ENCODE measurements at regions not wholly inside any gene's neighbourhood (a gene's known extent, or its start where the extent isn't known, plus 50 kb on each side); places are given as distances from the start of the nearest gene placed in this dataset.
"Not testable (repeated sequence)": the region's sequence is repeated elsewhere in the genome, so short reads cannot be mapped to it uniquely, and the experiment has no call there.

DNA sequence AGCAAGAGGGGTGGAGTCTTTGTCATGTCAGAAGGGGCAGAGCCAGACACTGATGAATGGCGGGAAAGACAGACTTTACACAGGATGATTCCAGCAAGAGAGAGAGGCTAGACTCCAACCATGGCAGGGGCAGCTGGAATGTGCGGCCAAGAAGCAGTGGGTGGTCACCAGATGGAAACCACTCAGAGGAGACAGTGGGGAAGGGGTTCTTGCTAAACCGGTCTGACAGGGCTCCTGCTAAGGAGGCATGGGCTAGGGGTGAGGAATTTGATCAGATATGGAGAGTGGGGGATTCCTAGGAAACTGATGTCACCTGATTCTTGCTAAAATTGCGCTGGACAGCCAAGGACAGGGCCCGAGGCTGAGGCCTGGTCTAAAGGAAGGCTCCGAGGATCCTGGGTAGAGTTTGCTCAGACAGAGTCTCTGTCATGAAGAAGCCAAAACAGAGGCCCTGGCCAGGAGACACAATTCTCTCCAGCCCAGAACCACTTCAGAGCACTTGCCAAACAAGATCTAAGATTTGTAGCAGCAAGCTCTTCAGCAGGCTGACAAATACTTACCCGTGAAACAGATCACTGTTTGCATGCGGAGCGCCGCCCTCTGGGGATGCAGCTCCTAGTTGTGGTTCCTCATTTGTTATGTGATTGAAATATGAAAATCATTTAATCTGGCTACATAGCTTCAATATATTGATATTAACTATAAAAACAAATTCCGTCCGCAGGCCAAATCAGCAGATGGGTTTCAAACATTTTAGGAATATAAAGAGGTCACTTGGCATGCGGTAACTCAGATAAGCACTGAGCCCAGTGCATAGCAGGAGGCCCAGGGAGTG, 377.0 kb downstream of the TCERG1L start:
- DNase-seq (ENCODE audit: low read depth), result no peak

DNA sequence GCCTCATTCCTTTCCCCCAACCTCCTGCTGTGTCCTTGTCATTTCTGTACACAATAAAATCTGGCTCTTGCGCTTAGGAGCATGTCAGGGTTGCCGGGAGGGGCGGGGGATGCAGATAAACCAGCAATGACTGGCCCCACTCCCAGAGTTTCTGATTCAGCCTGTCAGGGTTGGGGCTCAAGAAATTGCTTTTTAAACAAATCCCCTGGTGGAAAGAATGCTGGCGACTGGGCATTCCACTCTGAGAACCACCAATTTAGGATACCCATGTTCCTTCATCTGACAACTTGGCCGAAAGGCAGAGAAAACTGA, 376.4 kb downstream of the TCERG1L start:
- no peak for DNase-seq (ENCODE audit: low read depth)

DNA sequence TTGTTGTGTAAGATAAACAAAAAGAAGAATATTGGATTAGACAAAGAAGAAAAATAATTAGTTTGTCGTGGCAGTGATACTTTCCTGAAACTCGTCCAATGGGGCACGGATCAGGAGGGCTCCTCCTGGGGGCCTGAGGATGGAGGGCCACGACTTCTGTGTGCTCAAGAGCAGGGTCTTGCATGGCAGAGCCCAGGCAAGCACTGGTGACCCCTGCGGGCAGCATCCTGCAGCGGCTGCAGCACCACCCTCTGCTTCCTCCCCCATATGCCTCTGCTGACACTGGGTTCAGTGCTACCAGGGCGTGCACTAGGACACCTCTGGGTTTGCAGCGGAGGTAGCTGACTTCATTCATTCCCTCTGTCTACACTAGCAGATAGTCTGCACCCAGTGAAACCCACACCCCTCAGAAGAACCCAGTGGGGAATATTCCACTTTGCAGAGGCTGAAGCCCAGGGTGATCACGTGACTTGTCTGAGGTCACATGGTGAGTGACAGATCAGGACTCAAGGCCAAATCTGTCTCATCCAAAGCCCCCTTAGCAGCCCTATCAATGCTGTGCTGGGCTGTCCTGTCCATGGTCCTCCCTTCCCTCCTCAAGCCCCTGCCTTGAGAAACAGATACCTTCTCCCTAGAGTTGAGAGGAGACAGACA, 375.5 kb downstream of the TCERG1L start:
- no peak for DNase-seq (ENCODE audit: low read depth)

DNA sequence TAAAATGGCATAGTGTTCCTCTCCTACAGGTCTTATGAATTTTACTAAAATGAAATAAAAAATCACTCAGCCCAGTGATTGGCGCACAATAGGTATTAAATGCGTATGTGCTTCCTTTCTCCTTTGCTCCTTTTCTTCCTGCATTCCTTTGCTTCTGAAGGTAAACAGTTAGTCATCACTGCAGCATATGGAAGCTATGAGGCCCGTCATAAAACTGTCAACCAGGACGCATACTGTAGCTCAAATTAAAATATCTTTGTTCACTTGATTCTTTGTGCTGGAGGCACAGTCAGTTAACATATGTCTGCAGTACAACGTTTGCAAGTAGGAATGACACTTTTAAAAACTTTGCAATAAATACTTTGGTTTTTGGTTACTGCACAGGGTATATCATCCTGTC, 374.7 kb downstream of the TCERG1L start:
- DNase-seq (ENCODE audit: low read depth), result no peak

DNA sequence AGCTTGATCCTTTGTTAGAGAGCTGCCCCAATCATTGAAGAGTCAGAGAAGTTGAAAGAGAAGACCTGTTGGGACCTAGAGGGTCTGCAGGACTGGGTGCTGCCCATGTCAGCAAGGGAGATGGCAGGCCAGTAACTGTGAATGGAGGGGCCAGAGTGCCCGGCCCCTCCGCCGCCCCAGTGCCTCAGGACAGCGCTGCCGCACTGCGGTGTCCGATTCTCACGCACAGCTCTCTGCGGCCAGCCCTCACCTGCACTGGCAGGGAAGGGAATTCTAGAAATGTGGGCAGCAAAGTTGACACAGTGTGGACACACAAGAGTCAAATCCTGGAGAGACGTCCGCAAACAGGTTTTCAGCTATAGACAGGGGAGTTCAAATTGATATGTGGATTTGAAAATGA, 373.5 kb downstream of the TCERG1L start:
- no peak for DNase-seq (ENCODE audit: low read depth)

DNA sequence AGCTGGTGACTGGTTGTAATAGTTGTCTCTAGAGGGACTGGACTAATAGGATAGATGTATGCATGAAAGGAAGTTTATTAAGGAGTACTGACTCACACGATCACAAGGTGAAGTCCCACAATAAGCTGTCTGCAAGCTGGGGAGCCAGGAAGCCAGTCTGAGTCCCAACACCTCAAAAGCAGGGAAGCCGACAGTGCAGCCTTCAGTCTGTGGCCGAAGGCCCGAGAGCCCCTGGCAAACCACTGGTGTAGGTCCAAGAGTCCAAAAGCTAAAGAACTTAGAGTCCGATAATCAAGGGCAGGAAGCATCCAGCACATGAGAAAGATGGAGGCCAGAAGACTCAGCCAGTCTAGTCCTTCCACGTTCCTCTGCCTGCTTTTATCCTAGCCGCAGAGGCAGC, 372.6 kb downstream of the TCERG1L start:
- DNase-seq (ENCODE audit: low read depth), result not testable (repeated sequence)

DNA sequence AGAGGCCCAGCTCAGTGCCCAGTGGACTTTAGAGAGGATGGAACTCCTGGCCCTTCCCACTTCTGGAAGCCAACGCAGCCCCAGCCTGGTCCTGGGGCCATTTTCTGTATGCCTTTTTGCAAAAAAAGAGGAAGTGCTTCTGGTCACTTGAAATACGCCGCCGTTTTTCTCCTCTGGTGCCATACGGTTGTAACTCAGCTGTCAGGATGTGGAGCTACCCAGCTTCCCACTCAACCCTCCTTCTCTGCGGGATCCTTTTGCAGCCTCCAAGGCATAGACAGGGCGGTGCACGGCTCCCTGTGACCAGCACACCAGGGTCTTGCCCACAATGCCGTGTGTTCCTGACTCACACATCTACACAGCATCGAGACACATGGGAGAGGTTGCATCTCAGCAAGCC, 369.6 kb downstream of the TCERG1L start:
- DNase-seq (ENCODE audit: low read depth), result no peak

DNA sequence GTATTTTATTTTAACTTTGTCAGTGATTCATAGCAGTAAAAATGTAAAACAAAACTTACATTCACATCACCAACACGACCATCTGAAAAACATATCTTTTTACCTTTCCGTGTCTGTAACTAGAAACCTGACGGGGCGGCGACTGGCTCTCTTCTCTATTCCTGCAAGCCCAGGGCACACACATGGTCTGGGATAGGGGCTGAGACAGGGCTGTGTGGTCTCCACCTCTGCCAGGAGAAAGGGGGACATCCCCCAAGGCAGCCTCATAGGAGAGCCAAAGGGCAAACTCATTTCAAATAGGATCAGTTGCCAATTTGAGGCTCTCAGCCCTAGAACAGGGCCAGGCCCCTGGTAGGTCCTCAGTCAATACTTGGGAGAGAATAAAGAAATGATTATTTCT, 359.4 kb downstream of the TCERG1L start:
- DNase-seq (ENCODE audit: low read depth), result no peak

DNA sequence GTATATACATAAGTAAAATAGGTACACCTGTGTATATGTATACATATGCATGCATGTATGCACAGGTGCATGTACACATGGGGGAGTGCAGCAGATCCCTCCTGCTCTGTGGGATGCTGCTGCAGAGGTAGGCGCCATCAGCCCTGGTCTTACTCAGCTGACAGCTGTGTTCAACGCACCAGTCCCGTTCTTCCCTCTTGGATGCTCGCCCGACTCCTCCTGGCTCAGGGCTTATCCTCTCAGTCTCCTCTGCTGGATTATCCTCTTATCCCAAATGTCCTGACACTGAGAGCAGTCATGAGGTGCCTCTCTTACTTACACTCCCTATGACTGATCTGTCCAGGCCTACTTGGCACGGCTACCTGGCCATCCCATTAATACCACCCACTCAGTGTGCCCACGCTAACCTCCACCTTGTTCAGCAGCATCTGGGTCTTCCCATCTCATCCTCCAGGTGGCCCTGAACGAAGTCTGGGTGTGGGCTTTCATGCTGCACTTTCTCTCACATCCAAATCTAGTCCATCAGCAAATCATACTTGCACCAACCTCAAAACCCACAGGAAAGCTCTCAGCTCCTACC, 357.1 kb downstream of the TCERG1L start:
- DNase-seq (ENCODE audit: low read depth), result no peak

DNA sequence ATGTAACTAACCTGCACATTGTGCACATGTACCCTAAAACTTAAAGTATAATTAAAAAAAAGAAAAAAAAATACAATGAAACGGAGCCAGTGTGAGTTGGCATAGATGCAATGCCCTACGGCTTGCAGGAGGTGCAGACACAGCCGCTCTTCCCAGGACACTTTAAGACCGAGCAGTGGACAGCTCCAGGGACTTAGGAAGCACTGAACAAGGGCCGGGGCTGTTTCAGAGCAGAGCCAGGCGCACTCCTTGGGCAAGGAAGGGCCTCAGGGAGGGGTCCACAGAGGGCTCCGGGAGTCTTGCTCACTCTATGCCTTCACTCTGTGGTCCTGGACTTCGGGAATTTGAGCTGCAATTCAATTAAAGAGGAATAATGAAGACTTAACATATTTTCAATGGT, 355.3 kb downstream of the TCERG1L start:
- no peak for DNase-seq (ENCODE audit: low read depth)

DNA sequence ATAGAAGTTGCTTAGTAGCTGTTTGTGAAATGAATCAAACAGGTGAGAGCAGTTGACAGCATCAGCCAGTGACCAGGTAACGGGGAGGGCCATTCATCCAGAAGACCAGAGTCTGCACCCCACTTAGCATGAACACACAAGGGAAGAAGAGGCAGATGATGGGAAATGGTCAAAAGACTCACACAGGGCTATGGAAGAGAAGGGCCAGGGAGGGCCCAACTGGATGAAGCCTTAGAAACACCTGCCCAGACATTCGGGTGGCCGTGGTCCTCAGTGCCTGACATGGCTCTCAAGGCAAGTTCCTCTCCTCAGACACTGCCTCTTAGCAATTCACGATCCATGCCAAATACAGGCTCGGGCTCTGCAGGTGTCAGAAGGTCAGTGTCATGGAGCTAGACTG, 354.1 kb downstream of the TCERG1L start:
- DNase-seq (ENCODE audit: low read depth), result no peak

DNA sequence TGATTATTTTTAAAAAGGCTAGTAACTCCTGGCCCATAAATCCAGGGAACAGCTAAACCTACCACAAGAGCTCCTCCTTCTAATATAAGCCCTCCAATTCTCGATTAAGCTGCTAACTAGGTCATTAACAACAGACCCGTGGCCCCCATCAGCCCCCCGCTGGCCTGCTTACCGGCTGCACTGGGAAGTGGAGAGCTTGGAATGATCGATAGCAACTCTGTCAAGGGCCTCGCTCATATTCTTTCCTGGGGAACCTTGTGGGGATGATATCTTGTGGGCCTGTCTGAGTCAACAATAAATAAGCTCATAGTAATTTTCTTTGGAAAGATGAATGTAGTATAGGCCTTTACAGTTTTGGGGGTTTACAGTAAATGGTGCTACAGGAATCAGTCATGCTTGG, 353.5 kb downstream of the TCERG1L start:
- no peak for DNase-seq (ENCODE audit: low read depth)

DNA sequence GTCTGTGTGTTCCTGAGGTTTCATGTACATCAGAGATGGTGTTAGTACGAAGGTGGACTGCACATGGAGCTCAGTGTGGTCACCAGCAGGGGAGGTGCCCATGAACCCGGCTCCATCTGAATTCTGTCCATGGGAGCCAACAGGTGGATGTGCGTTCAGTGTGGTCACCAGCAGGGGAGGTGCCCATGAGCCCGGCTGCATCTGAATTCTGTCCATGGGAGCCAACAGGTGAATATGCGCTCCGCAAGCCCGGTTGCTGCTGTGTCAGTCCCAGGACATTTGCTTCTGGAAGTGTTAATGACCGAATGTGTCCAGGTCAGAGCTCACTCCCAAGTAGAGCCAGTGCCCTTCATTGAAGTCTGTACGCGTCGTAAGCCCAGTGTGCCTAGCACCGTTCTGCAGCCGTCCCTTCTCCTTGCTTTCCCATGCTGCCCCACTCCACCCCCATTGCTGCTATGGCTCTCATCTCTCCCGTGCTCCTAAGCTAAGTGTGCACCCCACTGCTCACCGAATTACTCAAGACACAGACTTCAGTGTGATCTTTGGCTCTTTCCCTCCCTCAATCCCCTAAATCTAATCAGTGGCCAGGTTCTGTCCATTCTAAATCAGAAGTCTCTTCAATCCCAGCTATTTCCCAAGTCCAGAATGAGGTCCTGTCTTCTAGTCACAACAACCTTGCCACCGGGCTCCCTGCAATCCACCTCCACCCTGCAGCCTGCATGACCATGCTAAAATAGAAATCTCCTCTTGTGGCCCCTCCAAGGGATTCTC, 352.4 kb downstream of the TCERG1L start:
- DNase-seq (ENCODE audit: low read depth), result no peak

DNA sequence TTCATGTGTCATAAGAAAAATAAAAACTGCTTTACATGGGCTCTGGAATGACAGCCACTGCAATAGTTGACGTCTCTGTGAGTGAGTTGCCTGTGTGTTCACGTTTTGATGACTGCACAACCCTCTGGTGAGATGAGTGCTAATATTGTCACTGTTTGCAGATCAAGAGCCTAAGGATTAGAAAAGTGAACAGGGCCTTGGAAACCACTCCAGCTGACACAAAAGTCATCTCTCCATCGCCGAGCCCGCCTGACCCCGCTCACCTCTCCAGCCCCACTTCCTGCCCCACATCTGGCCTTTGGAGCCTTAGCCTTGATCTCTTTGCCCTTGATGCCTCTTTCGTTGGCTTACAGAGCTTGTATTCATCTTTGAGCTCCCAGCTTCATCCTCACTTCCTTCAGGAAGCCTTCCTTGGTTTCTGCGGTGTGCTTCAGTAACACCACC, 351.7 kb downstream of the TCERG1L start:
- no peak for DNase-seq (ENCODE audit: low read depth)

DNA sequence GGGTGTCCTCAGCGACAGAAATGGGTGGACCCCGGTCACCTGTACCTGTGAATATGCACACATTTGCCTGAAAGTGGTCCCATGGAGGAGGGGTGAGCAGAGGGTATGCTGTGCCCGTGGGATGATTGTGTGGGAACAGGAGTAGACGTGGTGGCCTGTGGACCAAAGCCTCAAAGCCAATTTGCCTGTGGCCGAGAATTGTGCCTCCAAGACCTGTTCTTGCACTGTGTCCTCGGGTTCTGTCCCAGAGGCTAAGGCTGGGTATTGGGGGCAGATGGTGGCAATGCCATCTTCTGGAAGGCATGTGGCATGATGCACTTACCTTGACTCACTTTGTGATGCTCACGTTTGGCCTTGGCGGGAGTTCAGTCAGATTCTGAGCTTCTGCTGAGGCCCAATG, 351.0 kb downstream of the TCERG1L start:
- DNase-seq (ENCODE audit: low read depth), result no peak

DNA sequence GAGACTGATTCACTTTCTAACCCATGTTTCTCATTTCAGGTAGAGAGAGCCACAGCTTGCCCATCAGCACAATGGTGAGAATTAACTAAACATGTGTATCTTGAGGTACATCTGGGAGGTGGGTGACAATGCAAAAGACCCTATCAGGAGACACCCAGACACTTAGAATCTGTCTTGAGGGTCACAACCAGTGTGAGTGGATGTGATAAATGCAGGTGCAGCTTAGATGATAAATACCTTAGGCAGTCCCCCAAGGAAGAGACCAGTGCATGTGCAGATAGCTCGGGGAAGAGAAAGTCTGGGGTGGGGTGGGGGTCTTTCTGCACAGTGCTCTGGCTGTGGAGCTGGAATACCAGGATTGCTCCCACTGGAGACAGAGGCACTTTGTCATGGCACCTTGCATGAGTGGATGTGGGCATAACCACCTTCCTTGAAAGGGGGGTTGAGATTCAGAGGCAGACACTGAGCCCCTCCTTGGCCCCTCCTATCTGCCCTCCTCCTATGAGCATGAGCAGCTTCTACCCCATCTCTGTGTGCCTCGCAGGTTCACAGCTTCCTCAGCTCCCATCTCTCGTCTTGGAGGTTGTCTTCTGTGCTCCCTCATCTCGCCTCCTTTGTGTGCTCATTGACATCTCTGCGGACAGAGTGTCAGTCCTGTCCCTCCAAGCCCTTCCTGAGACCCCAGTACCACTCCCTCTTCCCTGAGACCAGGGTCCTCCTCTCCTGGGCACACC, 349.8 kb downstream of the TCERG1L start:
- DNase-seq (ENCODE audit: low read depth), result no peak

DNA sequence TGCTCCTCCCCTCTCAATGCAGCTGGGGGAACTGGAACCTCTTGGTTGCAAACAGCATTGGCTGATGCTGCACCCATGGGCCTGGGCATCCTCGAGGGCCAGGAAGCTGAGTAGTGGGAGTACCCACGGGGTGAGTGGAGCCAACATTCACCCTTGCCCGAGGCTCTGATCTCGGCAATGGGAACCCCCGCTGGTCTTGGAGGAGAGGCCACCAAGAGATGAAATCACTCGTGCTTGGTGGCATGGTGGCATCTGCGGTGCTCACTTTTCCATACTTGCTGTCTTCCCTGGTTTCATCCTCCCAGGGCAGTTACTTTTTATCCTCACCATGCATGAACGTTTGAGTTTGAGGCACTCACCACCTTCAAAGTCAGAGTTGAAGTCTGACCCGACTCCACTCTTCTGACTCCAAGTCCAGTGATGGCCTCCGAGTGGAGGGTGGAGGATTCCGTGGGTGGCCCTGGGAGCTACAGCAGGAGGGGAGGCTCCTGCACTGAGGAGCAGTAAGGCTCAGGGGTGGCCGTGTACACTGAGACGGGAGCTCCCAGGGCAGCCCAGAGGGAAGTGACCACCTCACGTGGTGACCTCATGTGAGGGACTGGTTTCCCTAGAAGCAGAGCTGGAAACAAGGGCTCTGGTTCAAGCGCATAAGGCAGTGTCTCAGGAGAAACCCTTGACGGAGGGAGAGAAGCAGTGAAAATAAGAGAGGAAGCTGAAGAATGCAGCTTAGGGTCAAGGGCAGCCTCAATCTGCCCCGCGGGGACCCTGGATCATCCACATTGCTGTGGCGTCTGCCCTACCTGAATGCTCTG, 349.1 kb downstream of the TCERG1L start:
- DNase-seq (ENCODE audit: low read depth), result no peak

DNA sequence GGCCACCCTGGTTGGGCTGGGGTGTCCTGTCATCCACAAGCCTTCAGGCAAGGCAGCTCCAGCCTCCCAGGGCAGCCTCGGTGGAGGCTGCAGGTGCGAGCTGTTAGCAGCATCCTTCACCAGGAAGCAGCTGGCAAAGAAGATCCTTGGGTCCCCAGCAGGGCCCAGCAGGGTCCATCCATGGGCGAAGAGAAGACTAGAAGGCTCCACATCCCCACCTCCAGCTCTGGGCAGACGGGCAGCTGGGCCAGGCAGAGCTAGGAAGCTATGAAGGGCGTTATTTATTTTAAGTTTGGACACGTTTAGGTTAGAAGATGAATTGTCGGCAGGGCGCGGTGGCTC, 348.5 kb downstream of the TCERG1L start:
- no peak for DNase-seq (ENCODE audit: low read depth)

DNA sequence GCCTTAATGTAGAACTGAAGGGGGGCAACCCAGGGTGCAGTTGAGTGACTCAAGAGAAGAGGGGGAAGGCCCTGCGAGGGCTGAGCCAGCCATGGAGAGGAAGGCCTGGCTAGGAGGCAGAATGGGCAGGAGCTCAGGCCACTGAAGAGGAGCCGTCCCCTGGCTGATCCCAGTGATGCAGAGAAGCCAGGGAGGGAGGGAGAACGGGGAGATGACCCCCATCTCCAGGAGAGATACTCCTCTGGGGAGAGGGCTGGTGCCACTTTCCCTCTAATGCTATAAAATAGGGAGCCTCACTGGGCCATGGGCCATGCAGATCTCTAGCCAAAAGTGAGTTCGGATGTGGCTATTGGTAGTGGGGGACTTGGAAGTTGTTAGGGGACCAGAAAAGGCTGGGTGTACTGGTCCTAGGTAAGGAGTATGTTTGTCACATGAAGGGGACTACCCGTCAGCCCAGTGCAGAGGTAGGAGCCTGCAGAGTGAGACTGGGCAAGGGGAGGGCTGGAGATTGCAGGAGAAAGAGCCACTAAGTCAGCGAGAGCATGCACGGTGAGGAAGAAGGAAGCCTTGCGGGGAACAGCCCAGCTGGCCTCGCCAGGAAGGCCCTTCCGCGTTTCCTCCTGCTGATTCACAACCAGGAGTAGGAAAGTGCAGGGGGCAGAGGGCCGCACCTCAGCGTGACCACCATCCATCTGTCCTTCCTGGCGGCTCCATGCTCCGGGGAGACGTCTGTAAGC, 347.6 kb downstream of the TCERG1L start:
- no peak for DNase-seq (ENCODE audit: low read depth)

DNA sequence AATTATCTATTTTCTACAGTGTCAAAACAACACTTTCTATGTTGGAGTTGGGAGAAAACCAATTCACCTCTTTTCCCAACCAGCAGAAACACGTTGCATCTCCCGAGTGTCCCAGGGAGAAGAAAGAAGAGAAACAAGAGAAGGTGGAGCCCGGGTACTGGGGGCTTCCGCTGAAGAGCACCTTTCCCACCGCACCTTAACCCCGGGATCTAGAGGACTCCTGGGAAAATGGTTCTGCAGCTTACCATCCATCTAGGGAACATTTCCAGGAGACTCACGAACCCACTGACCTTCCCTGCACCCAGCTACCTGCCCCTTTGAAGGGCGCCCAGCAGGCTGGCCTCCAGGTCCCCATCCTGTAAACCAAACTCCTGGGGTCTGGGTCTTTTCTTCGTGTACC, 346.8 kb downstream of the TCERG1L start:
- no peak for DNase-seq (ENCODE audit: low read depth)

DNA sequence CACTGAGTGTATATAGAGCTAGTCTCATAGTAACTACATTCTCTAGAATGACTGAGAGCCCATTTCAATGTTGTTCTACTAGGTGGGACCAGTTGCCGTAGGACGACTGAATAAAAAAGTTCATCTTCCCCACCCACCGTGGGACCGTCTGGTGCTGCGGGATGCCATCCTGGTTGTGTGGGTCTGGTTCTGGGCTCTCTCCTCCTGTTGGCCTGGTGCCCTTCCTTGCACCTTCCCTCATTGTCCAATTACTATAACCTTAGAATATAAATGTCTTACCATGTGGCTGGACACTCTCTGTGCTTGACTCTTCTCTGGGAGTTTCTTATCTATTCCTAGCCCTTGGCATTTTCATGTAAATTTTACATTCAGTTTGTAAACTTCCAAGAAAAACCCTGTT, 344.4 kb downstream of the TCERG1L start:
- no peak for DNase-seq (ENCODE audit: low read depth)
